HepG2 (cell line): ENCODE measurements at regions not wholly inside any gene's neighbourhood (a gene's known extent, or its start where the extent isn't known, plus 50 kb on each side); places are given as distances from the start of the nearest gene placed in this dataset.

Experiments used
- ATAC-seq: fragments of 200-7000 bp; cut with Tn5 transposase; 3 replicates; pipeline ENCODE4 v1.9.1; 2020; ENCODE audit warnings: mild to moderate bottlenecking, moderate library complexity
- BruUV-seq: library from RNA; stranded (reverse); fragments of 400-500 nt; replicated peaks from 2 replicates; lab custom pipeline; 2021; lab: Mats Ljungman, UMichigan
- CTCF ChIA-PET: fragments of 300-600 bp; formaldehyde crosslinking; extraction: SDS; loops from one replicate; lab custom pipeline; 2021; ENCODE audit warnings: low total read pairs, inconsistent platforms, low intra/inter-chr PET ratio; lab: Yijun Ruan, JAX
- POLR2A ChIA-PET: fragments of 350-600 bp; sonication (Branson Sonifier 250); formaldehyde crosslinking; loops from one replicate; lab custom pipeline; 2020; ENCODE audit warnings: antibody characterized with exemption, inconsistent platforms; lab: Yijun Ruan, JAX
- DNase-seq: peaks from one replicate; pipeline ENCODE4 v3.0.0-alpha.2; 2015; ENCODE audit warnings: low spot score
- FAIRE-seq: peaks from 3 replicates; lab custom pipeline; 2011; peaks lifted over from hg19 to GRCh38; lab: Jason Lieb, UNC
- H2AFZ ChIP-seq: one replicate; pipeline ENCODE4 v1.6.1; 2011; ENCODE audit warnings: low read length, inconsistent platforms
- H3K27ac ChIP-seq: fragments of 300-600 bp; 3 replicates; pipeline ENCODE4 v1.8.0; 2011; ENCODE audit warnings: mixed run types, mild to moderate bottlenecking, mixed read lengths, low read length, inconsistent platforms; ENCODE audit not compliant: insufficient read depth; ENCODE audit errors: extremely low read length
- H3K27me3 ChIP-seq, 2 experiments: fragments of 200-600 bp in 1 of 2; 2 replicates in 1 of 2; 3 replicates in 1 of 2; pipeline versions ENCODE4 v1.6.0 to v1.8.0; 2011; ENCODE audit warnings: low read length in 2 of 2, mild to moderate bottlenecking in 2 of 2, moderate library complexity in 2 of 2, inconsistent platforms in 1 of 2; ENCODE audit not compliant: insufficient read depth in 2 of 2, control insufficient read depth in 1 of 2
- H3K36me3 ChIP-seq, 2 experiments: fragments of 200-600 bp in 1 of 2; replicated peaks in 1 of 2; 2 replicates in 1 of 2; 3 replicates in 1 of 2; pipeline versions ENCODE4 v1.5.1 to v1.8.0; 2011; ENCODE audit warnings: low read length in 2 of 2, inconsistent platforms in 1 of 2; ENCODE audit not compliant: insufficient read depth in 2 of 2, control insufficient read depth in 1 of 2
- H3K4me1 ChIP-seq: 2 replicates; pipeline ENCODE4 v1.5.1; 2012; ENCODE audit warnings: low read length, inconsistent platforms; ENCODE audit not compliant: insufficient read depth
- H3K4me2 ChIP-seq: 2 replicates; pipeline ENCODE4 v1.6.0; 2011; ENCODE audit warnings: low read depth, low read length, inconsistent platforms
- H3K4me3 ChIP-seq, 3 experiments: fragments of 200-600 bp in 1 of 3; sonication (generic), shearing (Covaris generic) in 1 of 3; replicated peaks in 1 of 3; 2 replicates each; pipeline ENCODE4 v1.5.1; 2011 to 2016; ENCODE audit warnings: low read length in 3 of 3, inconsistent platforms in 2 of 3, low read depth in 2 of 3, mild to moderate bottlenecking in 2 of 3, control low read depth in 1 of 3, mixed read lengths in 1 of 3; ENCODE audit not compliant: insufficient read depth in 1 of 3
- H3K79me2 ChIP-seq: one replicate; pipeline ENCODE4 v1.6.1; 2011; ENCODE audit warnings: low read length, inconsistent platforms; ENCODE audit not compliant: insufficient read depth
- H3K9ac ChIP-seq: 2 replicates; pipeline ENCODE4 v1.6.0; 2011; ENCODE audit warnings: mild to moderate bottlenecking, low read depth, low read length, inconsistent platforms; ENCODE audit not compliant: insufficient read depth
- H3K9me3 ChIP-seq: 2 replicates; pipeline ENCODE4 v1.5.1; 2012; ENCODE audit warnings: mild to moderate bottlenecking, low read length
- H4K20me1 ChIP-seq: 2 replicates; pipeline ENCODE4 v1.6.0; 2011; ENCODE audit warnings: inconsistent platforms, mild to moderate bottlenecking, low read length, moderate library complexity; ENCODE audit not compliant: insufficient read depth
- ESRRA ChIP-seq: sonication (generic); formaldehyde crosslinking; IDR thresholded peaks from 2 replicates; pipeline ENCODE4 v1.5.1; 2020; ENCODE audit warnings: mild to moderate bottlenecking, low read depth, missing genetic modification reagents
- FOXK2 ChIP-seq: fragments of 450-650 bp; IDR thresholded peaks from 2 replicates; pipeline ENCODE4 v1.6.1; 2016
- FOXP4 ChIP-seq: sonication (generic); formaldehyde crosslinking; IDR thresholded peaks from 2 replicates; pipeline ENCODE4 v1.4.0; 2020; ENCODE audit warnings: missing genetic modification reagents
- NFYB ChIP-seq: sonication (generic); formaldehyde crosslinking; IDR thresholded peaks from 2 replicates; pipeline ENCODE4 v1.4.0; 2020; ENCODE audit warnings: missing genetic modification reagents
- STAT6 ChIP-seq: sonication (generic); formaldehyde crosslinking; IDR thresholded peaks from 2 replicates; pipeline ENCODE4 v1.4.0; 2020; ENCODE audit warnings: missing genetic modification reagents, mild to moderate bottlenecking, borderline replicate concordance
- WGBS: methylation state at CpG from one replicate; pipeline ENCODE4 v1.1.6; 2017; ENCODE audit warnings: low lambda C conversion rate; 5-methylcytosine and 5-hydroxymethylcytosine counted together
- in situ Hi-C: cut with HindIII; loops from 2 replicates; pipeline ENCODE4 v1.10.0; 2017; ENCODE audit warnings: low pct_unique_long_range_greater_than_20kb; ENCODE audit not compliant: extremely low pct_ligation_motif_present
- intact Hi-C: fragments of 100-400 bp; cut with micrococcal nuclease; formaldehyde crosslinking; loops from one replicate; pipeline ENCODE4 v1.10.0; 2022; ENCODE audit not compliant: unreplicated experiment

GRCh38 chr11:114883472-114883871 is 205.1 kb downstream of the NXPE2 start:
- H3K36me3 ChIP-seq = no peaks in the 10 kb centered on the region
- no peak overlapping the region for H3K27ac ChIP-seq
- intact Hi-C loops = no loop called here
- no peak for FAIRE-seq
- TF ChIP-seq STAT6 (CRISPR knock-in tag) (no peak), FOXK2 (no peak), ESRRA (CRISPR knock-in tag) (no peak), FOXP4 (CRISPR knock-in tag) (no peak), NFYB (CRISPR knock-in tag) (no peak)
- no peaks in the 10 kb centered on the region for H4K20me1 ChIP-seq
- no peak overlapping the region for H3K9ac ChIP-seq
- ChIA-PET CTCF (no interaction called here), POLR2A (no interaction called here)
- H3K4me1 ChIP-seq = no peaks in the 10 kb centered on the region
- H3K4me3 ChIP-seq = no peak overlapping the region
- ATAC-seq = no peak
- peaks cover 0 to 1% of the 10 kb centered on the region in 2 experiments; a peak in 1 of 5 replicates for H3K27me3 ChIP-seq
- in situ Hi-C loops = no loop called here
- H3K79me2 ChIP-seq = no peaks in the 10 kb centered on the region
- no peak overlapping the region for H2AFZ ChIP-seq
- no peak overlapping the region for H3K4me2 ChIP-seq
- DNase-seq = no peak
- BruUV-seq = no TSS peak
- 11% methylated on average over 3 of the region's 3 CpGs for WGBS
- H3K9me3 ChIP-seq = no peaks in the 10 kb centered on the region
